ENCODE measurements at regions not wholly inside any gene's neighbourhood (a gene's known extent, or its start where the extent isn't known, plus 50 kb on each side); places are given as distances from the start of the nearest gene placed in this dataset.

DNA sequence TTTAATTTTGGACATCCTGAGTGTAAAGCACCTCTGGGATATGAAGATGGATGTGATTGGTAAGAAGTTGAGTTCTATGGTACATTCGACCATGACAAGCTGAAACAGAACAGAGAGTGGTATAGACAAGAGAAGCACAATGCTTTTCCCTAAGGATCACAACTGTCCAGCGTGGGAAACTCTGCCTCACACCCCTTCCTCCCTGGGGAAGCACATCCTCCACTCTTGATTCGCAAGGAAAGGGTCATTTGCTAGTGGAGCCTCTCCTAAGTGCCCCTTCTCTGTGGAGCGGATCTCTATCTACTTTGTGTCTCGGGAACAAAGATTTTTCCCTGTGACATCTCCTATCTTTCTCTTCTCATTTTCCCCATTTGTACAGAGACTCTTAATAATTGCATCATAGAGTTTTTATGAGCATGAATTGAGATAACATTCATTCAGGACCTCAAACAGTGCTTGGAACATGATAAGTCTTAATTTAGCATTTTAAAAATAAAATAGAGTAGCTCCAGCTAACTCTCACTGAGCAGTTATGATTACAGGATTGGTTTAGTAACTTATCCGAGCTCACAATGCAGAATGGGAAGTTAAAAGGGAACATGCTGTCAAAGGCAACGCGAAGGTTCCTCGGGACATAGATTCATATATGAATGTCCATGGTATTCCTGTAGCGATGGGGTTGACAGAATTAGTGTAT, 775.2 kb downstream of the C6orf118 start:
- H4K20me1 ChIP-seq (ENCODE audit: insufficient read depth, low read length): no peaks in the 10 kb centered on the region
- no peaks in the 10 kb centered on the region for H3K27me3 ChIP-seq (replicated peaks; ENCODE audit: insufficient read depth, low read length)
- H3K4me1 ChIP-seq (ENCODE audit: low read length): no peaks in the 10 kb centered on the region
- no peak overlapping the region for H2AFZ ChIP-seq (ENCODE audit: low read length)
- H3K4me3 ChIP-seq (ENCODE audit: low read length): no peak overlapping the region
- DNase-seq: no peak
- no peak overlapping the region for H3K4me2 ChIP-seq (ENCODE audit: low read depth, low read length)
- H3K9ac ChIP-seq (ENCODE audit: low read length): no peak overlapping the region
- H3K9me2 ChIP-seq (replicated peaks; ENCODE audit: insufficient read depth, low read length): no peaks in the 10 kb centered on the region
- H3K27ac ChIP-seq (ENCODE audit: low read length): no peak overlapping the region
- no peaks in the 10 kb centered on the region for H3F3A ChIP-seq (ENCODE audit: insufficient read depth, low read length)
- H3K79me2 ChIP-seq (ENCODE audit: low read length): no peaks in the 10 kb centered on the region
- TF ChIP-seq EZH2 (optimal IDR thresholded peaks at IDR 0.05; ENCODE audit: low read depth, low read length) (no peak), EZH2phosphoT487 (IDR thresholded peaks at IDR 0.05; ENCODE audit: low read length) (no peak), CTCF (IDR thresholded peaks at IDR 0.05; ENCODE audit: low read length) (no peak)
- no peaks in the 10 kb centered on the region for H3K36me3 ChIP-seq (replicated peaks; ENCODE audit: insufficient read depth, low read length)
- no peaks in the 10 kb centered on the region for H3K9me3 ChIP-seq (replicated peaks; ENCODE audit: insufficient read depth, low read length)

- no peak overlapping the region for H3K9ac ChIP-seq (ENCODE audit: low read length)
- DNase-seq: no peak
- H3K79me2 ChIP-seq (ENCODE audit: low read length): no peaks in the 10 kb centered on the region
- TF ChIP-seq EZH2phosphoT487 (IDR thresholded peaks at IDR 0.05; ENCODE audit: low read length): no peak
- no peak for TF ChIP-seq EZH2 (optimal IDR thresholded peaks at IDR 0.05; ENCODE audit: low read depth, low read length)
- TF ChIP-seq CTCF (IDR thresholded peaks at IDR 0.05; ENCODE audit: low read length): no peak
- H4K20me1 ChIP-seq (ENCODE audit: insufficient read depth, low read length): no peaks in the 10 kb centered on the region
- no peaks in the 10 kb centered on the region for H3K9me3 ChIP-seq (replicated peaks; ENCODE audit: insufficient read depth, low read length)
- no peak overlapping the region for H3K4me3 ChIP-seq (ENCODE audit: low read length)
- H3K4me1 ChIP-seq (ENCODE audit: low read length): no peaks in the 10 kb centered on the region
- H3K27me3 ChIP-seq (replicated peaks; ENCODE audit: insufficient read depth, low read length): no peaks in the 10 kb centered on the region
- H3K4me2 ChIP-seq (ENCODE audit: low read depth, low read length): no peak overlapping the region
- H3F3A ChIP-seq (ENCODE audit: insufficient read depth, low read length): no peaks in the 10 kb centered on the region
- H2AFZ ChIP-seq (ENCODE audit: low read length): no peak overlapping the region
- H3K9me2 ChIP-seq (replicated peaks; ENCODE audit: insufficient read depth, low read length): no peaks in the 10 kb centered on the region
- H3K27ac ChIP-seq (ENCODE audit: low read length): no peak overlapping the region
- H3K36me3 ChIP-seq (replicated peaks; ENCODE audit: insufficient read depth, low read length): no peaks in the 10 kb centered on the region
These were observed 776.4 kb downstream of the C6orf118 start for GRCh38 chr6:164533045-164533362.

- Histone ChIP-seq H3K4me2 (ENCODE audit: low read depth, low read length) (no peak overlapping the region), H3F3A (ENCODE audit: insufficient read depth, low read length) (no peaks in the 10 kb centered on the region), H3K79me2 (ENCODE audit: low read length) (no peaks in the 10 kb centered on the region), H3K9ac (ENCODE audit: low read length) (no peak overlapping the region), H3K27me3 (replicated peaks; ENCODE audit: insufficient read depth, low read length) (no peaks in the 10 kb centered on the region), H3K36me3 (replicated peaks; ENCODE audit: insufficient read depth, low read length) (no peaks in the 10 kb centered on the region), H3K27ac (ENCODE audit: low read length) (no peak overlapping the region), H3K9me3 (replicated peaks; ENCODE audit: insufficient read depth, low read length) (no peaks in the 10 kb centered on the region), H3K9me2 (replicated peaks; ENCODE audit: insufficient read depth, low read length) (no peaks in the 10 kb centered on the region), H3K4me1 (ENCODE audit: low read length) (no peaks in the 10 kb centered on the region), H3K4me3 (ENCODE audit: low read length) (no peak overlapping the region), H2AFZ (ENCODE audit: low read length) (no peak overlapping the region), H4K20me1 (ENCODE audit: insufficient read depth, low read length) (no peaks in the 10 kb centered on the region)
- DNase-seq: no peak
- TF ChIP-seq EZH2 (optimal IDR thresholded peaks at IDR 0.05; ENCODE audit: low read depth, low read length) (no peak), EZH2phosphoT487 (IDR thresholded peaks at IDR 0.05; ENCODE audit: low read length) (no peak), CTCF (IDR thresholded peaks at IDR 0.05; ENCODE audit: low read length) (no peak)
These were observed 777.0 kb downstream of the C6orf118 start for GRCh38 chr6:164532198-164533044.

Measured in MM.1S (cell line).